CD4-positive, alpha-beta T cell treated with Interleukin-21 for 1 hour (primary cell): ENCODE measurements at regions not wholly inside any gene's neighbourhood (a gene's known extent, or its start where the extent isn't known, plus 50 kb on each side); places are given as distances from the start of the nearest gene placed in this dataset.

Experiments used
- DNase-seq: peaks from one replicate; pipeline ENCODE4 v3.0.0-alpha.2; 2020

DNA sequence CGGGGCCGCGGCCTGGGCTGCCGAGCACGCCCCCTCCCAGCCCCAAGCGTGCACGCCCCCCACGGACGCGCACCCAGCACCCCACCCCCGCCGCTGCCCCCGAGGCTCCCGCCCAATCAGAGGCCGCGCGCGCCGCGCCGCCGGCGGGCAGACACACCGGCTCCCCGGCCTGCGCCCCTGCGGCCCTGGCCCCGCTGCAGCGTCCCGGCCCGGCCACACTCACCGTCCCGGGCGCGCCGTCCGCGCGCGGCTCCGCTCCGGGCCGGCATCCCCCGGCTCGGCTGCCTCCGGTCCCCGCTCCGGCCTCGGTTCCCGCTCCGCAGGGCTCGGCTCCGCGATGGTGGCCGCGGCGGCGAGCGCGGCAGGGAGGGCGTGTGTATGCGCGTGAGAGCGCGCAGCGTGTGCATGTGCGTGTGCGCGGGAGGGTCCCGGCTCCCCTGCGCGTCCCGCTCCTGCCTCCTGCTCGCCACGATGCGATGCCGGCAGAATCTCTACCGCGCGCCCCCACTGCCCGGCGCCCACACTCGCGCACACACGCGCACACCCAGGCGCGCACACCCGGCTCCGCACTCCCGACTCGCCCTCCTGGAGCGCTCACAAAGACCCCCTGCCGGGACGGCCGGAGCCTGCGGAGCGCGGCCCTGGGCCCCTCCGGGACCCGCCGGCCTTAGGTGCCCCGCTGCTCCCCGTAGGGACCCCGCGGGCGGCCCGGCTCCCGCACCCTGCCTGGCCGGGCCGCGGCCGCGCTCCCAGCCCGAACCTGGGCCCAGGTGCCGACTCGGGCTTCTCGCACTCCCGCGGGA, 186.5 kb upstream of the LINGO1 start:
- DNase-seq, result no peak

- no peak for DNase-seq
Observed at GRCh38 chr15:77818484-77819047, 185.9 kb upstream of the LINGO1 start.

DNA sequence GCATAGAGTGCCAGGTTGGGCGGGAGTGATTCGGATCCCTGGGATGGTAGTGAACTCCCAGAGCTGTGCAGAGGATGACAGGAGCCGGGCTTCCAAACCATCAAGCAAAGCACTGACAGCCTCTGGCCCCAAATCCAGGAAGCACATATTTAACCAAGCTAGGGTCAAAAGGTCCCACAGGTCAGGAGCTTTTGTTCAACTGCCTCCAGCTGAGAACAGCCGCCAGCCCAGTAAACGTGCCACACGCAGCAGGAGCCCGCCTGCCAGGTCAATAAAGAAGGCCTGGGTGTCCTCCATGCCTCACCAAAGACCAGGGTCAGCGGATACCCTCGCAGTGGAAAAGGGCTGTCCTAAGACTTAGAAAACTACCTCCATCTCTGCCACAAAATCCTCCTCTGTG, 184.7 kb upstream of the LINGO1 start:
- DNase-seq, result no peak

- no peak for DNase-seq
Observed at GRCh38 chr15:77816983-77817382, 184.3 kb upstream of the LINGO1 start.

- DNase-seq, result no peak
Observed at GRCh38 chr15:77815015-77815414, 182.3 kb upstream of the LINGO1 start.

GRCh38 chr15:77812664-77813063, 180.0 kb upstream of the LINGO1 start:
- no peak for DNase-seq

- DNase-seq, result no peak
Observed at GRCh38 chr15:77811270-77811669, 178.6 kb upstream of the LINGO1 start.

- no peak for DNase-seq
Observed at GRCh38 chr15:77810130-77810571, 177.4 kb upstream of the LINGO1 start.

DNA sequence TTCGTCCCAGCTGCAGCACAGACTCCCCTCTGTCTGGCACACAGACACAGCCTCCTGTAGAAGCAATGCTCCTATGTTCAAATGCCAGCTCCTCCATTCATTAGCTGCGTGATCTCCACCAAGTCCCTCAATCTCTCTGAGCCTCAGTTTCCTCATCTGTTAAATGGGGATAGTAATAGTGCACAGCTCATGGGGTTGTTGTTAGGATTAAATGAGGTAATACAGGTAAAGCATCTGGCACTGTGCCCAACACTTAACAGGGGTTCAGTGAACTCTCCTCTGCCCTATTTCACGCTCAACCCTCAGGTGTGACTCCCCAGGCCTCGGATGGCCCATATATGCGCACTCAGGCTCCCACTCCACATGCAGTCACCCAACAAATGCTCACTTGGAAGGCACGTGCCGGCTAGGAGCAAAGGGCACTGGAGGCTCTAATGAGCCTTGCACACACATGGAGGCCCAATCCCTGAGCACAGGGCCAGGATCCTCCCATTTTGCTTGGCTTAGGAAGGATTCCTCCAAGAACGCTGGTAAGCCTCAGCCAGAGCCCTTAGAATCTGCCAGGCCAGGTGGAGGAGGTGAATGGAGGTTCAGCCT, 176.0 kb upstream of the LINGO1 start:
- no peak for DNase-seq

DNA sequence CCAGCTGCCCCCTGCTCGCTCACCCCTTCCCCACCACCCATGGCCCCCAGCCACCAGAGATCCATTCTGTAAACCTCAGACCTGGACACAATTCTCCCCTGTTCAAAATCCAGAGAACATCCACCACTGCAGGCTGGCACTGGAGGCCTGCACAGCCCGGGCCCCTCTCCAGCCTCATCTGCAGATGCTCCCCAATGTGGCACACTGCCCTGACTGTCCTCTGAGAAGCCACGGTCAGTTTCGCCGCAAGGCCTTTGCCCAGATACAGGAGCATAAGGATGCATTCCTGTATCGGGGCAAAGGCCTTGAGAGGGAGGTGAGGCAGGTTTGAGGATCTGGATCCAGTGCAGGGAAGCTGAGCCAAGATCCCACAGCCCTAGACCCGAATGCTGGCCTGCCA, 175.4 kb upstream of the LINGO1 start:
- no peak for DNase-seq

DNA sequence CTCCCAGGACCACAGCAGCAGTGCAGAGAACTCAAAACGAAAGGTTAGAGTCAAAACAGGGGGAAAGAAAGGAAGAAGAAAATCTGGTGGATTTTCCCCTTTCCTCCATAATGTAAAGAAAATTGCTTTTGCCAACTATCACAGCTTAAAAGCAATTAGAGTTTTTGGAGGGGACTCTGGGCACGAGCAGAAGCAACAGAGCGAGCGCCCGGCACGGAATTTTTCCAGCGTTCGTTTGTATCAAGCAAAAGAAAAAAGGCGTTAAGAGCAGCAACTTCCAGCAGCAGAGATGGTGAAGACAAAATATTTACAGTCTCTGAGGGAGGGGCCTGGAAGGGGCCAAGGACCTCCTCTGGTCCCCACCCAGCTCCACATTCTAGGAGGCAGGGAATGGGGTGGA, 174.9 kb upstream of the LINGO1 start:
- DNase-seq, result no peak

- no peak for DNase-seq
Observed at GRCh38 chr15:77807115-77807514, 174.4 kb upstream of the LINGO1 start.

GRCh38 chr15:77804210-77804609, 171.5 kb upstream of the LINGO1 start:
- DNase-seq, result no peak

DNA sequence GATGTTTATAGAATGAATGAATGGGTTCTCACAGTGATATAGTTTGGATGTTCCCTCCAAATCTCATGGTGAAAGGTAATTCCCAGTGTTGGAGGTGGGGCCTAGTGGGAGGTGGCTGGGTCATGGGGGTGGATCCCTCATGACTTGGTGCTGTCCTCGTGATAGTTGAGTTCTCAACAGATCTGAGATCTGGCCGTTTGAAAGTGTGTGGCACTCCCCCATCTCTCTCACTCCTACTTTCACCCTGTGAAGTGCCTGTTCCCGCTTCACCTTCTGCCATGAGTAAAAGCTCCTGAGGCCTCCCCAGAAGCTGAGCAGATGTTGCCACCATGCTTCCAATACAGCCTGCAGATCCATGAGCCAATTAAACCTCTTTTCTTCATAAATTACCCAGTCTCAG, 170.8 kb upstream of the LINGO1 start:
- DNase-seq, result no peak

DNA sequence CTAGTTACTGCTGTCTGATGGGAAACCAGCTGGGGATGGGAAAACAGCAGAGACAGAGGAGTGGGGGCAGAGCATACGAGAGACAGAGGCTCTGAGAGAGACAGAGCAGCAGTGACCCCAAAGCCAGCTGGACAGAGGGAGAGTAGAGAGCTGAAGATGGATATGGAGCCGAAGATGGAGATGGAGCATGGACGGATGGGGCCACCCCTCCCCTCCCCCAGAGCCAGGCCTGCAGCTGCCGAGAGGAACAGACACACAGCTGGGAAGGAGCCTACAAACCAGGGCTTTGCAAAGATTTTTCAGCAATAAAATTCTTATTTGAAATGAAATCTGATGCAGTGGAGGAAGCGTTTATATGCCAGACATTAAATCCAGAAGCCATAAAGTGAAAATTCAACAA, 167.6 kb upstream of the LINGO1 start:
- DNase-seq, result no peak

DNA sequence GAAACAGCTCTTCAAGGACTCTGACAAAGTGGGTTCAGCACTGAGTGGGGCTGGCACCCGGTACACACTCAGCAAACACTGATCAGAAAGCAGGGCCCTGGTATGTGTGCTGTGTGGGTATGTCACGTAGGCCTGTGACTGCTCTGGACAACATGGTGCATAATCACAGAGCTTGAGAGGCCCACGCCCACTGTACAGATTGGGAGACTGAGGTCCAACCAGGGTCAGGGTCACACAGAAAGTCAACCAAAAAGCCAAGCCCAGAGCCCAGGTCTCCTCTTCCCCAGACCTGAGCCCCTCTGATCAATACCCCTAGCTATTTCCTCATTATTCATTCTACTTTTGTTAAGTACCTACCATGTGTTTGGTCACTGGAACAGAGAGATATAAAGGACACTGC, 166.1 kb upstream of the LINGO1 start:
- DNase-seq, result no peak

- DNase-seq, result no peak
Observed at GRCh38 chr15:77798151-77798835, 165.6 kb upstream of the LINGO1 start.

- no peak for DNase-seq
Observed at GRCh38 chr15:77797270-77797669, 164.6 kb upstream of the LINGO1 start.

DNA sequence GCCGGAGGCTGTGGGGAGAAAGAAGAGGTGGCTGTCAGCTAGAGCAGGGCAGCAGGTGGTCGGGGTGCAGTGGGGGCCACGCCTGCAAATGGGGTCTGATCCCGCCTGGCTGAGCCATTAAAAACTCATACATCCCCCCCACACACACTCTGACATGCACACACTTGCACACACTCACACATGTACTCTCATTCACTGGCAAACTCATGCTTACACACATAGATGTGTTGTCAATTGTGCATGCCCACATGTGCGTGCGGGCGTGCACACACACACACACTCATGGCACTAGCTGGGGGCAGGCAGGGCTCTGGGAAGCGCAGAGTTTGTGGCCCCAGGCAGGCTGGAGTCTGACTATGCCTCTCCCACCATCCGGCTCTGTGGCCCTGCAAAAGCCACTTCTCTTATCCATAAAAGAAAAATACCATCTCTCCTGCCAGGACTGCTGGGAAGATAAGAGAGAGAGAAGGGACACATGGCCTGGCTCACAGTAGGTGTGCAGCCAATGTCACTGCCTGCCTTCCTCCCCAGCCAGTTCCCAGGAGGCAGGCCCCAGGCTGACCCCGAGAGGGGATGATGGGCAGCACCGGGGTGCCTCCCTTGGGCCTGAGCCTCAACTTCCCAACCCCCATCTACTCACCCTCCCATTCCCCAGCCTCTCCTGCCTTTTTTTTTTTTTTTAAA, 163.5 kb upstream of the LINGO1 start:
- DNase-seq, result no peak

DNA sequence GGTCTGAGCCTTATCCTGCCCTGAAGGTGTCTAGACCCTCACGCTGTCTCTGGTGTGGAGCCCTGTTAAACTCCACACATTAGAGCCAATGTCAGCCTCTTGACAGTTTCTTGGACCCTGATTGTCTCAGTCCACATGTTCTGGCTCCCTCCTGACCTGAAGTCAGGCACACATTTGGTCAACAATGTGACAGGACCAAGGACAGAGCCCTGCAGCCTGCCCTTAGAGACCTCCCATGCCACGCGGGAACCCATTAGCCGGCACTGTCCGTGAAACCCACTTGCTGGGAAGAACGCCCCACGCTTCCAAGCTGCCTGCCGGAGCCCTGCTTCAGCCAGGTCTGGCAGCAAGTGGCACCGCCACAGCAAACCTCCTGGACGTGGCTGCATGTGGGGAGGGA, 162.7 kb upstream of the LINGO1 start:
- DNase-seq, result no peak

- no peak for DNase-seq
Observed at GRCh38 chr15:77791941-77792340, 159.2 kb upstream of the LINGO1 start.

- no peak for DNase-seq
Observed at GRCh38 chr15:77790481-77790880, 157.8 kb upstream of the LINGO1 start.

GRCh38 chr15:77786956-77787355, 154.2 kb upstream of the LINGO1 start:
- DNase-seq, result no peak
